Gastroesophageal sphincter (tissue), 3 donors: ENCODE measurements at regions not wholly inside any gene's neighbourhood (a gene's known extent, or its start where the extent isn't known, plus 50 kb on each side); places are given as distances from the start of the nearest gene placed in this dataset.

Experiments
- EP300 ChIP-seq: sonication (generic); formaldehyde crosslinking; IDR thresholded peaks from one replicate; pipeline ENCODE4 v1.6.1; 2017; ENCODE audit warnings: antibody characterized with exemption, mild to moderate bottlenecking
- POLR2A ChIP-seq, 2 donors: fragments of 450-650 bp; IDR thresholded peaks; one replicate each; pipeline ENCODE4 v1.6.1; 2017; ENCODE audit warnings: antibody characterized with exemption in 2 of 2, mild to moderate bottlenecking in 2 of 2, moderate library complexity in 1 of 2
- TF ChIP-seq, protein P1 (sequence below), 4 experiments: fragments of 200-600 bp in 2 of 4; fragments of 450-650 bp in 2 of 4; sonication (generic) in 1 of 4; IDR thresholded peaks; one replicate each; pipeline ENCODE4 v1.5.1; 2017 to 2019; ENCODE audit warnings: antibody characterized with exemption in 4 of 4, mild to moderate bottlenecking in 2 of 4, moderate library complexity in 2 of 4

DNA sequence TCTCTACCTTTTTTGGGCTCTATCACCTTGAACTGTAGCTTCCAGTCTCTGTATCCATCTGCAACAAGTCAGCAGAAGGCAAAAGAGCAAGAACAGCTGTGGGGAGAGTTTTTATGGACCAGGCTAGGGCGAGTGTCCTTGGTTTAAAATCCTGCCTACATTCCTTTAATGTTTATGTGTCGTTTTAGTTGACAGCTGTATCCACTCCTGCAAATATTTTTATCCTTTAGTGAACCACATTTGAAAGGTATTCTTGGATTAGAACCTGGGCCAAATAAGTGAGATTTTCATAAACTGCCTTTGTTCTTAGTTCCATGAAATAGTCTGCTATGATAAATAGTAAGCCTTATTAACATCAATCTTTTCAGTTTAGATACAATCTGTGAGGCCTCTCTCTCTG lies 712.2 kb downstream of the ETS1 start:
- no peak for TF ChIP-seq POLR2A (IDR thresholded peaks at IDR 0.05)
- no peak for TF ChIP-seq EP300
- TF ChIP-seq, protein P1, sequence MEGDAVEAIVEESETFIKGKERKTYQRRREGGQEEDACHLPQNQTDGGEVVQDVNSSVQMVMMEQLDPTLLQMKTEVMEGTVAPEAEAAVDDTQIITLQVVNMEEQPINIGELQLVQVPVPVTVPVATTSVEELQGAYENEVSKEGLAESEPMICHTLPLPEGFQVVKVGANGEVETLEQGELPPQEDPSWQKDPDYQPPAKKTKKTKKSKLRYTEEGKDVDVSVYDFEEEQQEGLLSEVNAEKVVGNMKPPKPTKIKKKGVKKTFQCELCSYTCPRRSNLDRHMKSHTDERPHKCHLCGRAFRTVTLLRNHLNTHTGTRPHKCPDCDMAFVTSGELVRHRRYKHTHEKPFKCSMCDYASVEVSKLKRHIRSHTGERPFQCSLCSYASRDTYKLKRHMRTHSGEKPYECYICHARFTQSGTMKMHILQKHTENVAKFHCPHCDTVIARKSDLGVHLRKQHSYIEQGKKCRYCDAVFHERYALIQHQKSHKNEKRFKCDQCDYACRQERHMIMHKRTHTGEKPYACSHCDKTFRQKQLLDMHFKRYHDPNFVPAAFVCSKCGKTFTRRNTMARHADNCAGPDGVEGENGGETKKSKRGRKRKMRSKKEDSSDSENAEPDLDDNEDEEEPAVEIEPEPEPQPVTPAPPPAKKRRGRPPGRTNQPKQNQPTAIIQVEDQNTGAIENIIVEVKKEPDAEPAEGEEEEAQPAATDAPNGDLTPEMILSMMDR (IDR thresholded peaks at IDR 0.05): no peak
